ENCODE measurements at regions not wholly inside any gene's neighbourhood (a gene's known extent, or its start where the extent isn't known, plus 50 kb on each side); places are given as distances from the start of the nearest gene placed in this dataset.

DNA sequence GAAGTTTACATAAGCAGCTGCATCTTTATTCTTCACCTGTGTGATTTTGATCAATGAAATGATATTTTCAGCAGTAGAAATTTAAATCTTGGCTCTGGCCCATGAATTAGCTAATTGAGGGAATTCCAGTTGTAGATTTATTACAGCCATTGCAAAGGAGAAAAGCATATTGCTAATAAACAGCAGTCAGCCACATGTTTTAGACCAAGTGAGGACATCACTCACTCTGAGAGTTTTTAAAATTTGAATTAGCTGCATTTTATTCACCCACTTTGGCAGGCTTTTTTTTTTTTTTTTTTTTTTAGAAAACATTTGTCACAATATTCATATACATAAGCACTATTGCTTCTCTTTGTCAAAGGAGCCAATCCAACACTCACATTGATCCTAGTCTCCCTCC lies 479.4 kb upstream of the VRK2 start:
- TF ChIP-seq POLR2A (IDR thresholded peaks at IDR 0.05; ENCODE audit: low read depth, low read length) (no peak), POLR2AphosphoS5 (IDR thresholded peaks at IDR 0.05; ENCODE audit: low read depth, low read length) (no peak)

Data from GM12892 (cell line).